GM10266 (cell line): ENCODE measurements at regions not wholly inside any gene's neighbourhood (a gene's known extent, or its start where the extent isn't known, plus 50 kb on each side); places are given as distances from the start of the nearest gene placed in this dataset.
A peak's percentile ranks its signal among the peaks of the same experiment; 100 is the strongest.

ENCODE experiments used
- DNase-seq: peaks from one replicate; pipeline ENCODE4 v3.0.0; 2012; ENCODE audit errors: extremely low spot score
- CTCF ChIP-seq: IDR thresholded peaks from 2 replicates; pipeline ENCODE4 v1.5.1; 2012; ENCODE audit warnings: mild to moderate bottlenecking, low read depth; ENCODE audit not compliant: control insufficient read depth, insufficient read depth; ENCODE audit errors: missing control alignments

GRCh38 chr17:17398188-17398942 is 78.4 kb upstream of the MED9 start:
- DNase-seq = no peak
- no peak for TF ChIP-seq CTCF

- TF ChIP-seq CTCF = no peak
- DNase-seq = no peak
These were observed 77.6 kb upstream of the MED9 start for GRCh38 chr17:17398943-17399926.

GRCh38 chr17:17400070-17400469 is 76.7 kb upstream of the MED9 start:
- no peak for TF ChIP-seq CTCF
- no peak for DNase-seq

GRCh38 chr17:17400566-17401184 is 76.1 kb upstream of the MED9 start:
- no peak for DNase-seq
- TF ChIP-seq CTCF = no peak

- TF ChIP-seq CTCF = peak; percentile 22
- no peak for DNase-seq
These were observed 75.5 kb upstream of the MED9 start for GRCh38 chr17:17401271-17401781.

- no peak for DNase-seq
- TF ChIP-seq CTCF = no peak
These were observed 74.2 kb upstream of the MED9 start for GRCh38 chr17:17402558-17402957.
